NCI-H146 treated with DMSO at 0.1 percent for 48 hours (cell line): ENCODE measurements at regions not wholly inside any gene's neighbourhood (a gene's known extent, or its start where the extent isn't known, plus 50 kb on each side); places are given as distances from the start of the nearest gene placed in this dataset.
A peak's percentile ranks its signal among the peaks of the same experiment; 100 is the strongest.

Experiments used
- DNase-seq: peaks from one replicate; lab custom pipeline; 2025; ENCODE audit not compliant: unreplicated experiment; lab: John Stamatoyannopoulos, UW

DNA sequence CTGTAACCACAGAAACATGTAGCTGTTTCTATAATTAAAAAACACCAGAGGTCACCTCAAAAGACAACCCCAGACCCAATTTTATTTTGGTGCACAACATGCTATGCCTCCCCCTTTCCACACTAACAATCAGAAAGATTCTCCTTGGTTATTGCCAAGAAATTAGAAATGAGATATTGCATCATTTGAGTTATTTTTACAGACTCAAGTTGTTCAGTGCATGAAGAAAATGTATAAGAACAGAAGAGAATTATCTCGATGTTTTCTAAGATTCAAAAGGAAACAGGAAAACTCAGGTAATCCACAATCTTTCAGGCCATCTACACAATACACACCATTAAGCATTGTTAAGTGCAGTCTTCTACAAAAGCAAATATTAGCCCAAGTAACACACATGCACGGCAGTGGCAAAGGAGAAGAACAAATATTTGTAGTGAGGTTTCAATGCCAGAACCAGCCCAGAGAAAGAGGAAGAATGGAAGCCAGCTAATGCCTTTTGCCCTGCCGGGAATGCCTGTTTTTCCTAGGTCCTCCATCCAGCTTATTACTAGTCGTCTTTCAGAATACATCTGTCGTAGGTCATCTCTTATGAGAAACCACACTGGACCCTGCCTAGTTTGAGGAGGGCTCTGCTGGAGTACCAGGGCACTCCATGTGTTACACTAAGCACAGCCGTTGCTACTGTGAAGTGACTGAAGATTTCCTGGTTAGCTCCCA is 67.6 kb upstream of the C1GALT1 start:
- peak; percentile 85 for DNase-seq

- no peak for DNase-seq
These were observed 64.3 kb upstream of the C1GALT1 start for GRCh38 chr7:7117935-7118586.

DNA sequence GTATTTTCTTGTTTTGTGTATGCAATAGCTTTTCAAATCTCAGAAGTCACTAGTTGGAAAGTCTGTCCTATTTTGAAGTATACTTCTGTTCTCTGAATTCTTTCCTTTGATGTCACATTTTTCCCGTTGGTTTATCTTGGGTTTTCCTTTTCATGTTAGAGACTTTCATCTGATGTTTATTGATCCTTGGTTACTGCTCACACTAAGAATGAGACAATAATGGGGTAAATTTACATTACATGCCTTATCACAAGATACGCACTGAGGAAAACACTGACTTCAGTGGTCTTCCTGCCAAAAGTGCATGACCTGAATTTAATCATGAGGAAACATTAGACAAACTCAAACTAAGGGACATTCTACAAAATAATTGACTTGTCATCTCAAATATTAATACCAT is 63.5 kb upstream of the C1GALT1 start:
- DNase-seq, result no peak

- no peak for DNase-seq
These were observed 62.6 kb upstream of the C1GALT1 start for GRCh38 chr7:7119729-7120128.

DNA sequence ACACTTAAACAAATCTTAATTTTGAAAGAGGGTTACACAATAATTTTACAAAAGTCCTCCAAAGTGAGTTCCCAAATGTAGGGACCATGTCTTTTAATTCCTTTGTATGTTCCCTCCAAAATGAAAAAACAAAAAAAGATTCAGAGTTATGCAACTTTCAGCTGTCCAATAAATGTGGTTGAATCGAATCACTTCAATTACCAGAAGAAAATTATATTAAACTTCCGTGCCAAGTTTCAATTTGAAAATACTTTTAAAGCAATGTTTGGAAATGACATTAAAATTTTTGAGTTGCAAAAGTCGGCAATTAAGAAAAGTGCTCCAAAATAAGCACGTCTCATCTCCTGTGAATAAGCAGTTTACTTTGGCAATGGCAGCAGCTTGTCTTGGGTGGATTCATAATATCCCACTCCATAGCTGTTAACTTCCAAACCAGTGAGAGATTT is 60.3 kb upstream of the C1GALT1 start:
- no peak for DNase-seq

GRCh38 chr7:7122701-7123281 is 59.6 kb upstream of the C1GALT1 start:
- no peak for DNase-seq

DNA sequence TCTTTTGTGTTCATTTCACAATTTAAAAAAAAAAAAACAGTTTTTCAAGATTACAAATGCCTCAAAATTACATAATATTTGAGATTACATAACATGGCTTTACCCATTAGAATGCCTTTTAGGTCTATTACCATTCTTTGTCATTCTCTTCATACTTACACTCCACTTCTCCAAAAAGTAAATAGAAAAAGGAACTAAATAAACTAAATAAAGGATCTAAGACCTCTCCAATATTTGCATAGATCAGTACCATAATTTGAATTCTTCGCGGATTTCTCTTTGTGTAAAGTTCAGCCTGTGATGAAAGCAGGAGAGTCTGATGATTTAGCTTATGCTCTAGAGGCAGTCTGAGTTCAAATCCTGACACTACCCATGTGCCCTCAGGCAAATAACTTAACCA is 56.4 kb upstream of the C1GALT1 start:
- no peak for DNase-seq

DNA sequence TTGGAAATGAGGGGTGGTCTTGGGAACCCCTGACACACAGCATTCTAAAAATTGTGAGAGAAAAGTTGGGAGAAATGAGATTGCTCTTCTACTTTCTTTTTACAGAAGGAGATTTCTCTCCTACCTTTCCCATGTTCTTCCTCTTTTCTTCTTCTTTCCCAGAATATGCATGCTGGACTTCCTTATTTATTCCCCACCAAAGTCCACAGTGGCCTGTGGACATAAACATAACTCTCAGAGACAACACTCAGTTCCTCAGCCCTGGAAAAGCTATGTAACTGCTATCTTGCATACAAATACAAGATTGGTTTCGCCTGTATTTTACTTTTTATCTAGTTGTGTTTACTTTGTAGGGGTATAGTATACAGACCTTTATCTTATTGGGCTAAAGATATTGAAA is 54.6 kb upstream of the C1GALT1 start:
- no peak for DNase-seq

GRCh38 chr7:7129381-7129780 is 53.0 kb upstream of the C1GALT1 start:
- DNase-seq, result no peak

GRCh38 chr7:7131273-7131672 is 51.1 kb upstream of the C1GALT1 start:
- DNase-seq, result no peak
